ENCODE measurements at regions not wholly inside any gene's neighbourhood (a gene's known extent, or its start where the extent isn't known, plus 50 kb on each side); places are given as distances from the start of the nearest gene placed in this dataset.
"Not testable (repeated sequence)": the region's sequence is repeated elsewhere in the genome, so short reads cannot be mapped to it uniquely, and the experiment has no call there.

GRCh38 chr19:30276011-30276882 lies 95.9 kb upstream of the ZNF536 start:
- no peak for DNase-seq (ENCODE audit: low spot score)
- in situ Hi-C loops (cut with HindIII; ENCODE audit: low sequenced_read_pairs): no loop called here

DNA sequence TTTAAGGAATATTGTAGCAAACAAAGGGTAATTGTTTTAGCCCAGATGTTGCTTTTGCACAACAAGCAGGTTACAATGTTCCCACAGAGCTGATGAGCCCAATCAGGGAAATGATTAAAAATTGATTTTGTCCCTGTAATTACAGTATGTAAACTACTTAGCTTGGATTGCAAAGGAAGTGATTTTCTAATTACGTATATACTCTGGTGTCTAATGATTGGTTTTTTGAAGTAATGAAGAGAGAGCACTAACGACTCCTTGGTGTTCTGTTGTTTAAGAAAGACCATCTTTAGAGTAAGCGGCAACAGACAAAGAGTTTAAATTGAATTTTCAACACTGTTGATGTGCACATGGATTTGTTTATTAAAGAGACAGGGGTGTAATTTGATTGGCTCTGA lies 95.3 kb upstream of the ZNF536 start:
- DNase-seq (ENCODE audit: low spot score): no peak
- in situ Hi-C loops (cut with HindIII; ENCODE audit: low sequenced_read_pairs): no loop called here

DNA sequence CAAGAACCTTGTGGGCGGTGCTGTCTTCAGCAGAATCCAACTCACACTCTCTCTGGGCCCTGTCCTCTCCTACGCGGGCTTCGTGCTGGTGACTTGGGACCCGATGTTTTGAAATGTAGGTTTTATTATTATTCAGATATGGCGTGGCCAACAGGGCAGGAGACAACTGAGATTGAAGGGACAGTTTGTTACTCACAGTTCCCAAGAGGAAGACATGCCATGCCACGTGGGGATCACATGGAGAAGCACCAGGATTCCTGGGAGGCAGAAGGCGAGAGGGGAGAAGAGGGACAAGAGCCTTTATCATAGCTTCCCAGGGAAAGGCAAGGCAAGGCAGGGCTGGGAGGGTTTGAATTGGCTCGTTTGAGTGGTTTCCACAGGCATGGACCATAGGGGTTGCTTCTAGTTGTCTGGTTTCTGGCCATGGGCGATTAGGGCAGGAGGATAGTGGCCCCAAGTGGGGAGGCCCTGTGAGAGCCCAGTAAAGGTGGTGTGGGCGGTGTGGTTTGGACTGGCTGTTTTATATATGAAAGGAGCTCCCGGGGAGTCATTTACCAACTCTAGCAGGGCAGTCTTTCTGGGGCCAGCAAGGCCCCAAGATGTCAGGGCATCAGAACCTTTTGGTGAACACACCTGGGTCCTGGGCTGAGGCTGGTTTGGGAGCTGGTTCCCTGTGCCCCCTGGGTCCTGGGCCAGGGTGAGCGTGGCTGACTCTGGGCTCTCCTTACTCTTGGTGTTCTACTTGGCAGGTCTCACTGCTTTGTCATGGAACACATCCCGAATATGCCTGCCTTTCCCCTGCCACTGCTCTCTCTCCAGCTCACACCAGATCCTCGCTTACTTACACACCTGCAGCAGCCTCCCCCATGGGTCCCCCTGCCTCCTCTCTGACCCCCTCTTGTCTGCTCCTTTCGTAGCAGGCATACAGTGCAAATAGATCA lies 94.0 kb upstream of the ZNF536 start:
- in situ Hi-C loops (cut with HindIII; ENCODE audit: low sequenced_read_pairs): no loop called here
- DNase-seq (ENCODE audit: low spot score): no peak

GRCh38 chr19:30278882-30279254 lies 93.3 kb upstream of the ZNF536 start:
- in situ Hi-C loops (cut with HindIII; ENCODE audit: low sequenced_read_pairs): no loop called here
- no peak for DNase-seq (ENCODE audit: low spot score)

DNA sequence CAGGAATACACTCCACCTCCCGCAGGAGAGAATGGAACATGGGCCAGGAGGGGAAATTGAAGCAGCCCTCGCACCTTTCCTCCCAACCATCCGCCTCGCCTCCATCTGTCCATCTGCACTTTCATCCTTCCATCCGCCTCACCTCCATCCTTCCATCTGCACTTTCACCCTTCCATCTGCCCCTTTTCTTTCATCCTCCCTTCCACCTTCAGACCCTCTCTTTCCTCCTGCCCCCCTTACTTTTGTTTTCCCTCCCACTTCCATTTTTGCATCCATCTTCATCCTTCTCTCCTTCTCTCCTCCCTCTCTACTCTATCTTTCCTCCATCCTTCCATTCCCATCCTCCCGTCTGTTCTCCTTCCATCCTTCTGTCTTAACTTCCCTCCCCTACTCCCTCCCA lies 92.2 kb upstream of the ZNF536 start:
- in situ Hi-C loops (cut with HindIII; ENCODE audit: low sequenced_read_pairs): no loop called here
- no peak for DNase-seq (ENCODE audit: low spot score)

GRCh38 chr19:30281906-30282305 lies 90.3 kb upstream of the ZNF536 start:
- in situ Hi-C loops (cut with HindIII; ENCODE audit: low sequenced_read_pairs): no loop called here
- no peak for DNase-seq (ENCODE audit: low spot score)

DNA sequence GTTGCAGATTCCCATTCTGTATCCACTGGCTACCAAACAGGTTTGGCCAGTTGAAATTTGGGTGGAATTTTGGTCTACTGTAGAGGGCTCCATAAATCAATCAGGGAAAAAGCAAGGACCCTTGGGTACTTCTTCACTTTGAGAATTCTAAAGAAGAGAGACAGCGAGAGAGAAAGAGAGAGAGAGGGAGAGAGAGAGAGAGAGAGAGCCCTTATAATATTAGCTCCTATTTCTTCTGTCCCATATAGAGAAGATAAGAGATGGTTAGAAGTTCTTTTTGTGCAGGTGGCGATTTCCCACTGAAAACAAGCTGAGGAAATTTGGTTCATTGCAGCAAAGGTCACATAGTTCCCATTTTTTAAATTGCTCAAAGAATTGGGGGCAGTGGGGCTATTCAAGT lies 88.6 kb upstream of the ZNF536 start:
- DNase-seq (ENCODE audit: low spot score): no peak
- in situ Hi-C loops (cut with HindIII; ENCODE audit: low sequenced_read_pairs): no loop called here

DNA sequence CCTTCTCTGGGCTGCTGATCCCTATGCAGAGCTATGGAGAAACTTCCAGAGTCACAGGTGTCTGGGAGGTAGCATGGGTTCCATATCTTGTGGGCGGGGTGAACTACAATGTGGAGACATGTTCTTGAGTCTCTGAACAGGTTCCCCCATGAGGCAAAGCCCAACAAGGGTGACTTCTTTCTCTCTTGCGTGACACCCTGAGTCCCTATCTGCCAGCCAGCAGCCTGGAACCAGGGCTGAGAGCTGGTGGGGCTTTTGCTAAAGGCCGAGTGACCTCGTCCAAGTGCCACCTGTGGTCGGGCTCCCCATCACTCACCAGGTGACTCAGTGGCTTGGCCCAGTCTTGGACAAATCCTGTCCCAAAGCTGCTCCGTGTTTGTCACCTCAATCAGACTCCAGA lies 88.0 kb upstream of the ZNF536 start:
- in situ Hi-C loops (cut with HindIII; ENCODE audit: low sequenced_read_pairs): no loop called here
- no peak for DNase-seq (ENCODE audit: low spot score)

- DNase-seq (ENCODE audit: low spot score): no peak
- in situ Hi-C loops (cut with HindIII; ENCODE audit: low sequenced_read_pairs): no loop called here
Measured at GRCh38 chr19:30284885-30285284, 87.3 kb upstream of the ZNF536 start.

DNA sequence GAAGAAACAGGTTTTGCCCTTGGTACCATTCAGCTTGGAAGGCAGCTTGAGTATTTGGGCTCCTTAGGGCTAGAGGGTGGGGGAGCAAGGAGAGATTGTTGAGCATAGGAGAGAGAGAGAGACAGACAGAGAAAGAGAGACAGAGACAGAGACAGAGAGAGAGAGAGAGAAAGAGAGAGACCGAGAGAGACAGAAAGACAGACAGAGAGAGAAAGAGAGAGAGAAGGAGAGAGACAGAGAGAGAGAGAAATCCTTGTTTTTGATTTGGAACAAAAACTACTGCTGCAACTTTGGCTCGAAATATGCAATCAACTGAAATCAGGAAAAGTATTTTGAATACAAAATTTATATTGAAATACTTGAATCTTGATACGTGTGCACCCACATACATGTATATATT lies 85.8 kb upstream of the ZNF536 start:
- in situ Hi-C loops (cut with HindIII; ENCODE audit: low sequenced_read_pairs): no loop called here
- DNase-seq (ENCODE audit: low spot score): no peak

- in situ Hi-C loops (cut with HindIII; ENCODE audit: low sequenced_read_pairs): no loop called here
- no peak for DNase-seq (ENCODE audit: low spot score)
Measured at GRCh38 chr19:30287259-30287658, 84.9 kb upstream of the ZNF536 start.

DNA sequence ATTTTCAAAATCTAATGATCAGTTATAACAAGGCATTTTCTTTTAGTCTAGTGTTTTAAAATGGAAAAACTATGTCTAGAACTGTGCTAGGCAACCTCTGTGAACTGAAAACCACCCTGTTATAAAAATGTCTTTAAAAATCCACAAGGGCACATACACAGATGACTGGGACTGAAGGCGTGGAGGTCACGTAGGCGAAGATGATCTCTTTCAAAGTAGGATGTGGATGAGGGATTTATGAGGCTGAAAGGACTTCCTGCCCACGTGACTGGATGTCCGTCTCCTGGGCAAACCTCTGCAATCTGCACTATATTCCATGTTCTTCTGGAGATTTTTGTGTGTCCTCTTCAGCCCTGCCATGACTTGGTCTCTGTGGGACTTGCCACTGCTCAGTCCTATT lies 84.2 kb upstream of the ZNF536 start:
- in situ Hi-C loops (cut with HindIII; ENCODE audit: low sequenced_read_pairs): no loop called here

DNA sequence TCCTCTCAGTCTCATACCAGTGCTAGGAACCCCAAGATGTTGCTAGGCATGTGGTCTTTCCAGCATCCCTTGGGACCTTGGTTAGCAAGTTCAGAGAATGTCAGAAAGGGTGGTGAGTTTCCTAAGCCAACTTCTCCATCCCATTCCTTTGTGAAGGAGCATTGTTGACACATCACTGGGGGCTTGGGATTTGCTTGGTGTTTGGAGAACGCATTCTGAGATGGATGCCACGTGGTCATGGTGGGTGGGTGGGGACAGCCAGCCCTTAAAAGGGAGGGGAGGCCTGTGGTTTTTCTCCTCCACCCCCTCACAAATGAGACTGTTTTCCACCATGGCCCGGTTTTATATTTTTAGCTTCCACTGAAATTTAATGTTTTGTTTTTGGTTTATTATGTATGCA lies 83.3 kb upstream of the ZNF536 start:
- in situ Hi-C loops (cut with HindIII; ENCODE audit: low sequenced_read_pairs): no loop called here
- no peak for DNase-seq (ENCODE audit: low spot score)

More for the DNA sequence above, 84.2 kb upstream of the ZNF536 start:
- DNase-seq (ENCODE audit: low spot score): no peak

DNA sequence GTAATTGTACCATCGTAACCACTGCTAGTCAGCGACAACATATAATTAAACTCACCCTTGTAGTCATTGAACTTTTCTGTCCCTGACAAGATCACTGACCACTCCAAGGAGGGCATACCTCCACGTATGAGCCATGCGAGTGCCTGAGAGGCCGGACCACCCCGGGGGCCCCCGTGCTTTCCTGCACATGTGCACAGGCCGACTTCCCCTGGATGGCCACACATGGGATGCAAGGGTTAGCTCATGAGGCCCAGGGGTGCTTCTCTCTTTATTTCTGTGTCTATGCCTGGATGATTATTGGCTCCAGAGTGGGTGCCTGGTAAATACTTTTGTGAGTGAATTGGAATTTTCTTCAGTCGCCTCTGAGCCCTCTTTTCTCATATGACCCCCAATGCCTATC lies 82.8 kb upstream of the ZNF536 start:
- in situ Hi-C loops (cut with HindIII; ENCODE audit: low sequenced_read_pairs): no loop called here
- DNase-seq (ENCODE audit: low spot score): no peak

DNA sequence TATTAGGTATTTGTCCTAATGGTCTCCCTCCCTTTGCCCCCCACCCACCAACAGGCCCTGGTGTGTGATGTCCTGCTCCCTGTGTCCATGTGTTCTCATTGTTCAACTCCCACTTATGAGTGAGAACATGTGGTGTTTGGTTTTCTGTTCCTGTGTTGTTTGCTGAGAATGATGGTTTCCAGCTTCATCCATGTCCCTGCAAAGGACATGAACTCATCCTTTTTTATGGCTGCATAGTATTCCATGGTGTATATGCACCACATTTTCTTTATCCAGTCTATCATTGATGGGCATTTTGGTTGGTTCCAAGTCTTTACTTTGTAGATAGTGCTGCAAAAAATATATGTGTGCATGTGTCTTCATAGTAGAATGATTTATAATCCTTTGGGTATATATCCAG lies 81.4 kb upstream of the ZNF536 start:
- in situ Hi-C loops (cut with HindIII; ENCODE audit: low sequenced_read_pairs); DNase-seq (ENCODE audit: low spot score): not testable (repeated sequence)

GRCh38 chr19:30293051-30293785 lies 79.0 kb upstream of the ZNF536 start:
- in situ Hi-C loops (cut with HindIII; ENCODE audit: low sequenced_read_pairs): no loop called here
- no peak for DNase-seq (ENCODE audit: low spot score)

DNA sequence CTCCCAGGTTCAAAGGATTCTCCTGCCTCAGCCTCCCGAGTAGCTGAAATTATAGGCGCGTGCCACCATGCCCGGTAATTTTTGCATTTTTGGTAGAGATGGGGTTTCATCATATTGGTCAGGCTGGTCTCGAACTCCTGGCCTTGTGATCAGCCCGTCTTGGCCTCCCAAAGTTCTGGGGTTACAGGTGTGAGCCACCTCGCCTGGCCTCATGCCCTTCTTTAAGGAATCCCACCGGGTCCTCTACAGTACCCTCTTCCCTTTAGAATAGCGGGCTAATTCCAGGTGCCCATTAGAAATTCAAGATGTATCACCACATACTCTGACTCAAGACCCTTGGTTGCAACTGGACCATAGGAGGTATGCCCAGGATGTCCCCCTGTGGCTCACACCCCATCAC lies 74.2 kb upstream of the ZNF536 start:
- in situ Hi-C loops (cut with HindIII; ENCODE audit: low sequenced_read_pairs): no loop called here
- no peak for DNase-seq (ENCODE audit: low spot score)

- DNase-seq (ENCODE audit: low spot score): no peak
- in situ Hi-C loops (cut with HindIII; ENCODE audit: low sequenced_read_pairs): no loop called here
Measured at GRCh38 chr19:30303131-30303654, 69.0 kb upstream of the ZNF536 start.

- in situ Hi-C loops (cut with HindIII; ENCODE audit: low sequenced_read_pairs): no loop called here
- DNase-seq (ENCODE audit: low spot score): no peak
Measured at GRCh38 chr19:30304540-30304939, 67.6 kb upstream of the ZNF536 start.

All from G401 (cell line).